Ramos (cell line): ENCODE measurements at regions not wholly inside any gene's neighbourhood (a gene's known extent, or its start where the extent isn't known, plus 50 kb on each side); places are given as distances from the start of the nearest gene placed in this dataset.
"Not testable (repeated sequence)": the region's sequence is repeated elsewhere in the genome, so short reads cannot be mapped to it uniquely, and the experiment has no call there.

Experiments used
- in situ Hi-C: fragments of 300-500 bp; cut with MboI; formaldehyde crosslinking; loops from one replicate; pipeline ENCODE4 v1.14.3; 2022; ENCODE audit warnings: low sequenced_read_pairs; ENCODE audit not compliant: unreplicated experiment

GRCh38 chr9:30196941-30197340 lies 2187.5 kb upstream of the ACO1 start:
- in situ Hi-C loops, result no loop called here

GRCh38 chr9:30197453-30197852 lies 2187.0 kb upstream of the ACO1 start:
- in situ Hi-C loops, result no loop called here

- in situ Hi-C loops, result no loop called here
Measured at GRCh38 chr9:30197954-30198353, 2186.5 kb upstream of the ACO1 start.

GRCh38 chr9:30198463-30199309 lies 2185.8 kb upstream of the ACO1 start:
- in situ Hi-C loops, result no loop called here

- in situ Hi-C loops, result no loop called here
Measured at GRCh38 chr9:30201024-30201423, 2183.4 kb upstream of the ACO1 start.

- in situ Hi-C loops, result no loop called here
Measured at GRCh38 chr9:30235068-30235467, 2149.4 kb upstream of the ACO1 start.

- in situ Hi-C loops, result no loop called here
Measured at GRCh38 chr9:30235564-30235963, 2148.9 kb upstream of the ACO1 start.

- in situ Hi-C loops, result no loop called here
Measured at GRCh38 chr9:30239878-30240277, 2144.6 kb upstream of the ACO1 start.

- in situ Hi-C loops, result no loop called here
Measured at GRCh38 chr9:30243467-30243866, 2141.0 kb upstream of the ACO1 start.

- in situ Hi-C loops, result no loop called here
Measured at GRCh38 chr9:30244877-30245276, 2139.6 kb upstream of the ACO1 start.

- in situ Hi-C loops, result no loop called here
Measured at GRCh38 chr9:30250872-30251271, 2133.6 kb upstream of the ACO1 start.

- in situ Hi-C loops, result no loop called here
Measured at GRCh38 chr9:30258094-30258493, 2126.3 kb upstream of the ACO1 start.

- in situ Hi-C loops, result no loop called here
Measured at GRCh38 chr9:30280229-30280900, 2104.1 kb upstream of the ACO1 start.

GRCh38 chr9:30289435-30289834 lies 2095.0 kb upstream of the ACO1 start:
- in situ Hi-C loops, result no loop called here

GRCh38 chr9:30292026-30292425 lies 2092.4 kb upstream of the ACO1 start:
- in situ Hi-C loops, result not testable (repeated sequence)

GRCh38 chr9:30293231-30293630 lies 2091.2 kb upstream of the ACO1 start:
- in situ Hi-C loops, result no loop called here

- in situ Hi-C loops, result no loop called here
Measured at GRCh38 chr9:30299126-30299780, 2085.2 kb upstream of the ACO1 start.

- in situ Hi-C loops, result no loop called here
Measured at GRCh38 chr9:30301271-30301963, 2083.0 kb upstream of the ACO1 start.

- in situ Hi-C loops, result no loop called here
Measured at GRCh38 chr9:30310711-30311110, 2073.7 kb upstream of the ACO1 start.

GRCh38 chr9:30329431-30329830 lies 2055.0 kb upstream of the ACO1 start:
- in situ Hi-C loops, result no loop called here

- in situ Hi-C loops, result no loop called here
Measured at GRCh38 chr9:30348904-30349303, 2035.5 kb upstream of the ACO1 start.
